ENCODE measurements at regions not wholly inside any gene's neighbourhood (a gene's known extent, or its start where the extent isn't known, plus 50 kb on each side); places are given as distances from the start of the nearest gene placed in this dataset.

GRCh38 chr2:176508374-176508773 is 239.1 kb downstream of the MTX2 start:
- DNase-seq = no peak

GRCh38 chr2:176508984-176509740 is 239.9 kb downstream of the MTX2 start:
- DNase-seq = no peak

GRCh38 chr2:176514276-176514675 is 245.0 kb downstream of the MTX2 start:
- DNase-seq = no peak

- no peak for DNase-seq
These were observed 245.7 kb downstream of the MTX2 start for GRCh38 chr2:176514805-176515500.

- DNase-seq = no peak
These were observed 246.9 kb downstream of the MTX2 start for GRCh38 chr2:176516051-176516602.

GRCh38 chr2:176518823-176519222 is 249.6 kb downstream of the MTX2 start:
- DNase-seq = no peak

- DNase-seq = no peak
These were observed 252.8 kb downstream of the MTX2 start for GRCh38 chr2:176521878-176522670.

- DNase-seq = no peak
These were observed 255.8 kb downstream of the MTX2 start for GRCh38 chr2:176525086-176525485.

- no peak for DNase-seq
These were observed 258.0 kb downstream of the MTX2 start for GRCh38 chr2:176526995-176527901.

GRCh38 chr2:176531608-176532007 is 262.4 kb downstream of the MTX2 start:
- no peak for DNase-seq

- no peak for DNase-seq
These were observed 264.4 kb downstream of the MTX2 start for GRCh38 chr2:176533505-176534193.

- no peak for DNase-seq
These were observed 265.7 kb downstream of the MTX2 start for GRCh38 chr2:176534798-176535466.

GRCh38 chr2:176535467-176536113 is 266.3 kb downstream of the MTX2 start:
- DNase-seq = no peak

- no peak for DNase-seq
These were observed 267.3 kb downstream of the MTX2 start for GRCh38 chr2:176536439-176537133.

GRCh38 chr2:176537932-176538331 is 268.7 kb downstream of the MTX2 start:
- DNase-seq = no peak

- no peak for DNase-seq
These were observed 271.8 kb downstream of the MTX2 start for GRCh38 chr2:176540995-176541394.

GRCh38 chr2:176542476-176542875 is 273.2 kb downstream of the MTX2 start:
- DNase-seq = no peak

GRCh38 chr2:176544557-176544956 is 275.3 kb downstream of the MTX2 start:
- no peak for DNase-seq

- no peak for DNase-seq
These were observed 276.0 kb downstream of the MTX2 start for GRCh38 chr2:176544991-176545956.

Measured in NCI-H1048 (cell line).